DMS53 treated with DMSO at 0.1 percent for 48 hours (cell line): ENCODE measurements at regions not wholly inside any gene's neighbourhood (a gene's known extent, or its start where the extent isn't known, plus 50 kb on each side); places are given as distances from the start of the nearest gene placed in this dataset.

Source experiments
- DNase-seq: peaks from one replicate; lab custom pipeline; 2025; ENCODE audit not compliant: unreplicated experiment; lab: John Stamatoyannopoulos, UW

DNA sequence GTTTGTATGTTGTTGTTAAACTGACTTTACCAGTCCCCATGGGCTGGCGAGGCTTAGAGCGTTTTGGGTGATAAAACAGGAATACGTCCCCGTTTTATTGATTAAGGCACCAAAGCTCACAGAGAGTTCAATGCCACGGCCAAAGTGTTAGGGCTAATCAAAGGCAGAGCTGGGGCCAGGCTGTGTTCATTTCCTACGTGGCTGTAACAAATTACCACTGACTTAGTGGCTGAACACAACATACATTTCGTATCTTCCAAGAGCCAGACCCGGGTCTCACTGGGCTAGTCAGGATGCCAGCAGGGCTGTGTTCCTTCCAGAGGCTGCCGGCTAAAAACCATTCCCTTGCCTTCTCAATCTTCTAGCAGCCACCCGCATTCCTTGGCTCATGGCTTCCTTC, 94.4 kb upstream of the HABP2 start:
- DNase-seq = no peak

DNA sequence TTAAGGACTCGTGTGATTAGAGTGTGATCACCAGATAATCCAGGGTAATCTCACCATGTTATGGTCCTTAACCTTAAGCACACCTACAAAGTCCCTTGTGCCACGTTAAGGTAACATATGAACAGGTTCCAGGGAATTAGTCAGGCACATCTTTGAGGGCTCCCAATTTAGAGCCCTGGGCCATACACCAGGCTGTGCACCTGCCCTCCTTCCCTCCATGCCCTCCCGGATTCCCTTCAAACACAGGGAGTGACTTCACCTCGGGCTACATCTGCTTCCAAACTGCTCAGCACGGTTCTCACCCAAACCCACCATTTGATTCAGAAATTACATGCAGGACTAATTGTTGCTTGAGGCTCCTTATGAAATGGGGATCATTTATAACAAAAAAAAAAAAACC, 93.9 kb upstream of the HABP2 start:
- DNase-seq = no peak

DNA sequence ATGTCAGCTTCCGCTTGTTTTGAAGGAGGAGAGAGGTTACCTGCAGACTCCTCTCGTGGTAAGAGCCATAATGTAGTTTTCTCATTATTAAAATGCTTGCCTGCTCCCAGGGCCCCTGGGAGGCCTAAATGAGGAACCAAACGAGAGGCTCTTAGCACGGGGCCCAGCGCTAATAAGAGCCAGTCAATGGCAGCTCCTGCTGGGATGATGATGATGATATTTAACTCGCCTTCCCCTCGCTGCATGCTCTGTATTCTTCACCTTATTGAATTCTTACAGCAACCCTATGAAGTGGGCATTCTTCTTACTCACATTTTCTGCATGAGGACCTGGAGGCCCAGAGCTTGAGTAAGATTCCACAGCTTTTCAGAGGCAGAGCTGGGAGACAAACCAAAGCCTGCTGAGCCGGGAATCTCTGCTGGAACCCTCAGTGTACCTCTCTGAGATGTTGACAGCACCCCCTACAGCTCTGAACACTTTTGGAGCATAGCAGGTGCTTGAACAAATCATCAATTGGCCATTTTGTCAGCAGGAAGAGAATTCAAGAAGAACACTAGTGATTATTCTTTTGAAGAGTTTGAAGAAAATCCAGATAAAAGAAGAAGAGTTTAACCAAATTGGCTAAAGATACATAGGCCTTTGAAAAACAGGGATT, 93.1 kb upstream of the HABP2 start:
- no peak for DNase-seq

DNA sequence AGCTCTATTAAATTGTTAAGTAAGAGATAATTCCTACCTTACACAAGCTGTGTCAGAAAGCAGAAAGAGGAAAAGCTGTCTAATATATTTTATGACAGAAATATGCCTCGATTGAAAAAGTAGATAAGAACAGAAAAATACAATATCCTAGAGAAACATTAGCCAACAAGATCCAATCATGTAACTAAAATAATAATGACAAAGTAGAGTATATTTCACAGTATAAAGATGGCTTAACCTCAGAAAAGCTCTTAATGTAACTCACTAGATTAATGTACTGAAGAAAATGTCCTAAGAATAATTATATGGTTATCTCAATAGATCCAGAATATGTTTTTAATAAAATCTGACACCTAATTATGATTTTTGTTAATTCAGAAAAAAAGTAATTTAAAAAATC, 89.8 kb upstream of the HABP2 start:
- no peak for DNase-seq

DNA sequence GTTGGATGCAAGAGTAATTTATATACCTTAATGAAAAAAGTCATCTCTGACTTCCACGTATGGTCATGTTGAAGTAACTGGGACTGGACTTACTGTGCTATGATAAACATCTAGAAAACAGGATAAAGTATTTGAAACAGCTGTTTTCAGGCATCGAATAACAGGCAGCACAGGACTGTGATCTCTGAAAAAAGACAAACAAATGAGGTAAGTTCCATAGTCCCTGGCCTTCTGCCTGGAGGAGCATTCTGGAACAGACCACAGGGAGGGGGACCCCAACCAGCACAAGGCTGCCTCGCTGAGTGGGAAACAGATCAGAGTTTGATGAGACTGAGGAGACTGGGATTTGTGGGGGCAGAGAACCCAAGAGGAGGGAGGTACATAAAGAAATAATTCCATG, 89.1 kb upstream of the HABP2 start:
- DNase-seq = no peak

DNA sequence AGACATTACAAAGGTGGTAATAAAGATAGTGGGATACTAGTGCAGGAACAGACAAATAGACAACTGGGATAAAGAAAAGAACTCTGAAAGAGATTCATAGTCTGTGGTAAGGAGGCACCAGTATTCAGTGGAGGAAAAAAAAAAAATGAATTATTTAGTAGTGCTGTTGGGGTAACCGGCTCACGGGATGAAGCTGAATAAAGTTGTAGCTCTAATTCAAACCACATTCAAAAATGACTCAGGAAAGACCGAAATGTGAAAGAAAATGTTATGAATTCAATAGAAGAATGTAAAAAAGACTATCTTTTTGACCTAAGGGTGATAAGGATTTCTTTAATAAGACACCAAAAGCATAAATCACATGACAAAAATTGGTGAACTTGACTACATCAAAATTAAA, 83.1 kb upstream of the HABP2 start:
- DNase-seq = no peak

DNA sequence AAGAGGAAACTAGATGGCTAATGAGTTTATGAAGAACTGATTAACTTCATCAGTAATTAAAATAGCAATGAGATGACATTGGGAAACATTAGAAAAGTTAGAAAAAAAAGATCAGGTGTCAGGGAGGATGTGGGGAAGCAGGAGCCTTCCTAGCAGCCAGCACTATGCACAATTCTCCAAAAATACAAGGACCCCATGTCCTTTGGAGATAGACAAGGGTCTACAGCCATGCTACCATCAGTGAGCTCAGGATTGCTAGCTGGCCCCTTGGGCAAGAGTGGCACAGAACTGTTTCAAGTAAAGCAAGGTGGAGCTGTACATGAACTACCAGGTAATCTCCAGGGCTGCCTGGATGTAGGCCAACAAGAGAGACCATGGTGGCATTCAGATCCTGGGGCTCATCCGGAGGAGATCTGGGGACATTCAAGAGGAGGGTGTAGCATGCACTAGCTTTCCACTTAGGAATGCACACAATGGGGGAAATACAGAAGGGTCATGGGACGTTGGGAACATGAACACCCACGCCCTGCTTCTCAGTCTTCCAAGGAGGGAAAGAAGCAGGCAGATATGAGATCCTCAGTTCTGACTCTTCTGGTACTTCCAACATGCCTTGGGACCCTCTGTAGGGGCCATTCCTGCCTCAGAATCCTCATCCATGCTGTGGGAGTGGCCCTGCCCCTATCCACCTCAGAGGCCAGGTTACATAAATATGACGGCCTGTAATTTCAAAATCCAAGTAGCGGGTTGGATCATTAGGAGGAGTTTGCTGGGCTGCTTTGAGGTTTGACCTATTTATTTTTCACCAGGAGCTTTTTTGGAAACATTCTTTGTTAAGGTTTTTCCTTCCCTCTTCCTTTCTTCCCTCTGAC, 82.2 kb upstream of the HABP2 start:
- DNase-seq = no peak

DNA sequence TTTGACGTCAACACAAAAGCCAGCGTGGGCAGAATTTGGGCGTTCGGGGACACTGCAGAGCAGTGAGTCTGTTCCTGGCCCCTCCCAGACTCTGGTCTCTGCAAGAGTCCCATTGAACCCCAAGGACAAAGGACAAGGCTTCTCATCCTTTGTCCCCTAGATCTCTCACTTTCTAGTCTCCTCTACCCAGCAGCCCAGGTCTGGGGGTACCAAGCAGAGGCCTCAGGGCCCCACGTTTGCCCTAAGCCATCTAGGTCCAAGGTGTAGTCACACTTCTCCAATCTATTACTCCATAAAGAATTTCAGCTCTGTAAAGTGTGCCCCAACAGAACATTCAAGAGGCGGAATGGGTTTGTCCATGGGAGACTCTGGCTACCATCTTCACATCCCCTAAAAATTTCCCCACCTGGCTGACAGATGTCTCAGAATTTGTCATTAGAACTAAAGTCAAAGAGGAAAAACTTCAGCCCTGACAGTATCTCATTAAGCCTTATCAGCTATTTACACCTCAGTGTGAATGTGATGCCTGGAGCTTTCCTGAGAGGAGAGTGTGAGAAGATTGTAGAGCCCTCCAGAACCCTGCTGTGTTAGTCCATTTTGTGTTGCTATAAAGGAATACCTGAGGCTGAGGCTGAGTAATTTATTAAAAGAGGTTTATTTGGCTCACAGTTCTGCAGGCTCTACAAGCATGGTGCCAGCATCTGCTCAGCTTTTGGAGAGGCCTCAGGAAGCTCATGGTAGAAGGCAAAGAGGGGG, 81.4 kb upstream of the HABP2 start:
- DNase-seq = no peak

DNA sequence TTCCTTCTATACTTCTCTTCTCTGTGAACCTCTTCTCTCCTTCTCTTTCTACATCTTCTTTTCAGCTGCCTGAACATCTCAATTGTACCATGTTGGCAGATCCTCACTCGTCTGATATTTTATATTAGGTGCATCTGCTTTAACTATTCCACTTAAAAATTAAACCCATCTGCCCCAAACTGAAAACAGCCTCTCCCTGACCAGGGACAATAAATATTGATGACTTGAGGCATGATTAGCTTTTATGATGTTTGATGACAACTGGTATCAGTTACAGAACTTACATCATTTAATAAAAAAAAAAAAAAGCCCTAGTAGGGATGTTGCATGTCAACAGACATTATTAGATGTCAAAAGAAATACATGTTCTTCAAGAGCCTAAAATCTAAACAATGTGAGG, 79.8 kb upstream of the HABP2 start:
- DNase-seq = no peak

DNA sequence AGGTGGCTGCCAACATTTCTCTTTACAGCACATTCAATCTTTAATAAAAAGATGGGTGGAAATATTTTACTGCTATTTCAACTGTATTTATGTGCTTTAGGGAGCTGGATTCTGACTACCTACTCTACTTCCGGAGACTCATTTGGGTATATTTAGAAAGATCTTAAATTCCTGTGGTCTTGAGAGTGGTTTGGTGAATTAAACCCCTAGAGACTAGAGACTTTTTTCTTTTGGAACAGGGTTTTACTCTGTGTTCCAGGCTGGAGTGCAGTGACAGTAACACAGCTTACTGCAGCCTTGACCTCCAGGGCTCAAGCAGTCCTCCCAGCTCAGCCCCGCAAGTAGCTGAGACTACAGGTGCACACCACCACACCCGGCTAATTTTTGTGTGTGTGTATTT, 79.0 kb upstream of the HABP2 start:
- DNase-seq = no peak

DNA sequence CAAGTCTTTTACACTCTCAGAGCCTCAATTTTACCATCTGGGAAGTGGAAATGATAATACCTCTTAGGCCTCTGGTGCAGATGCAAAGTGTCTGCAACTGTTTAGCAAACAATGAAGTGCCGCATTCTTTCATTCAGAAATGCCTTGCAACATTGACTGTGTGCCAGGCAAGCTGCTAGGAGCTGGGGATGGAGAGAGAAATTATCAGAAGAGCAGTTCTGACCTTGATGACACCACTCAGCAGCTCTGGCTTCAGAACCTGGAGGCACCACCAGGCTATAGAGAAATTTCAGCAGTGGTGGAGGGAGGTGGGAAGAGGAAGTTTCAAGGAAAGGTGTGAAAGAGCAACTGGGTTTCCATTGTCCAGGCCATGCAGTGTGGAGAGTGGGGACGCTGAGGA, 78.1 kb upstream of the HABP2 start:
- no peak for DNase-seq

DNA sequence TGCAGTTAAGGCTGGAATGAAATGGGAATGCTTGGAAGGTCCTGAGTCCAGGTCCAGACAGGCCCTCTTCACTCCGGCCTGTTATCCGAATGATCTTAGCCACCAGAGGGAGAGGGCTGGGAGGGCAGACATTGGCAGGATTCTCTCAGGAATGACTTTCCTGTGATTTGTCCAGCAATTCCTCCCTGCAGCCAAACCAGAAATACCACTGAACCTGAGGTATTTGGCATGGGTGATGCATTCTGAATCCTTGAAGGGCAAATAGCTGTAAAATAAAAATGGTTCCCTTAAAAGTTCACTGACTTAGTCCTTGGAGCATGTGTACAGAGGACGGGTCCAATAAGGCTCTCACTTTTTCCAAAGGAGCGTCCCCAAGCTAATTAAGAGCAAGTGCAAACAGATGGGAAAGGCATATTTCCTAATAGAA, 77.5 kb upstream of the HABP2 start:
- DNase-seq = no peak

DNA sequence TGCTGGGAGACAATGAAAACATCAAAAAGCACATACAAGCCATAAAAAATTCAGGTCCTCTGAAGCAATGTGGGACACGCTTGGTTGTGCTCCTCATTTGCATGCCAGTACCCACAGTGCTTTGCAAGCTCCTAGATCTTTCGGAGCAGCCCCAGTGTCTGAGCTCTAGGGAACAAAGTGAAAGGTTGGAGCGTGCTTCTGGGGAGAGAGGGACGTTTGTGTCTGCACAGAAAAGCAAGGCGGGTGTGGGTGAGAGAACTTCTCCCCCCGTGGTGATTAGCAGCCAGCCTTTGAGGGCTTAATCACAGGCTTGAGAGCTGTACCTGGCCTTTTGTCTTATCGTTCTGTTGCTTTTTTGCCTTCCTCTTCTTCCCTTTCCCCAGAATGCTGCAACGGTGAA, 76.7 kb upstream of the HABP2 start:
- no peak for DNase-seq

DNA sequence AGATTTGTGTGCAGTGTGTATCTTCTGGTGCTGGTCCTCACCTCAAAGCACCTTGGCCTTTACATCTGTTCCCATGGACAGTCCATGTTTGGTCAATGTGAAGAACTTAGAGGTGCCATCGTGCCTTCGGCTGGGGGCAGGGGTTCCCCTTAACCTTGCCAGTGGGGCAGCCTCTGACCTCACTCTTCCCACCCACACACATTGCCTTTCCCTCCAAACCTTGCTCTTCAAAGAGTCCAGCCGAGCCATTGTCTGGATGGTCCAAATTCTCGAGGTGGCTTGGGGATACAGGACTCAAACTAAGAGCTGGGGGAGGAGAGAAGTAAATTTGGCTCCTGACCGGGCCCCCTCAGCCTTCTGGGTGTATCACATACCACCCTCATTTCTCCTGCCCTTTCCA, 76.2 kb upstream of the HABP2 start:
- DNase-seq = no peak

DNA sequence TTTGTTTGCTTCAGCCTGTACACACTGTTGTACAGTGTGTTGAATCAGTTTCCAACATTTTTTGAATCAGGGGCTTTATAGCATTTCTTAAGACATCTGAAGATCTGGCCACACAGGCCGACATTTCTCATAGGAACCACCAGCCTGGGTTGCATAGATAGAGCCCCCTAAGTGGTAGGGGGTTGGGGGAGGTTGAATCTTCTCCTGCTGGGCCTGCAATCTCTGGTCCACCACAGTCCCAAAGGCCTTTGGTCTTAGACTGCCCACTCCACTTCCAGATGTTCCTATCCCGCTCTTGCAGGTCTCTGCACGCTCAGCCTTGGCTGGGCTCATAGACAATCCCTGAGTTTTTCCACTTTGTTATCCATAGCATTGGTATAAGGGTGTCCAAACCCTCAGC, 75.4 kb upstream of the HABP2 start:
- DNase-seq = no peak

DNA sequence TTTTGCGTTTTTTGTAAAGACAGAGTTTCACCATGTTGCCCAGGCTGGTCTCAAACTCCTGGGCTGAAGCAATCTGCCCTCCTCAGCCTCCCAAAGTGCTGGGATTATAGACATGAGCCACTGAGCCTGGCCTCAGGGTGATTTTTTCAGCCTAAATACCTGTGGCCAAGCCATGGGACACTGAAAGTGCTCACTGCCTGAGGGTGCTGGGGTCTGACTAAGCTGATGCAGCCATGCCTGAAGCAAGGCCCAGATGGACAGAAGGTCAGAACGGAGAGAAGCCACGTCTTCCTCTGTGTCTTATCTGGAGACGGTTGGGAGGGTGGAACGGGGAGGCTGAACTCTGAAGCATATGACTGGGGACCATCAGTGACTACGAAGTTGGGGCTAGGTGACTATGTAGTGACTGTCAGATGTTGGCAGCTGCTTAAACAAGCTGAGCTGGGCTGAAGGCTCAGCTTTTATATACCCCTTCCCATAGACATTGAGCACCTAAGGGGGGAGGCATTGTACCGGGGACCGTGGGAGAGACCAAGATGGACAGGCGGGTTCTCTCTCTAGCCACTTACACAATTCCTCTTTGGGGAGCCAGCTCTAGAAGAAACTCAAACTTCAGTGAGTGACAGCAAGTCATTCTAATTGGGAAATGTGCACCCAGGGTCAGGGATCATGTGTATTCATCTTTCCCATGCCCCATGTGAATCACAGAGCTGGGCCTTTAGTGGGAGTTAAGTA, 73.3 kb upstream of the HABP2 start:
- no peak for DNase-seq

DNA sequence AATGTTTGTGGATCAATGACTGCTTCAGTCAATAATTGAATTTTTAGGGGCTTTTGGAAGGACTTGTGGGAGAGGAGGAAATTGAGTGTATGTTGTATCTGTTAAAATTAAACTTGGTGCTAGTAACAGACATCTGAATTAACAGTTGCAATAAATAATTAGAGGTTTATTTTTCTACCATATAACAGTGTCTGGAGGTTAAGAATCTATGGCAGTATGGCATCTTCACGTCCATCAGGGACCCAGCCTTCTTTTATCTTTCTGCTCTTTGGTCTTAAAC, 72.8 kb upstream of the HABP2 start:
- DNase-seq = no peak

DNA sequence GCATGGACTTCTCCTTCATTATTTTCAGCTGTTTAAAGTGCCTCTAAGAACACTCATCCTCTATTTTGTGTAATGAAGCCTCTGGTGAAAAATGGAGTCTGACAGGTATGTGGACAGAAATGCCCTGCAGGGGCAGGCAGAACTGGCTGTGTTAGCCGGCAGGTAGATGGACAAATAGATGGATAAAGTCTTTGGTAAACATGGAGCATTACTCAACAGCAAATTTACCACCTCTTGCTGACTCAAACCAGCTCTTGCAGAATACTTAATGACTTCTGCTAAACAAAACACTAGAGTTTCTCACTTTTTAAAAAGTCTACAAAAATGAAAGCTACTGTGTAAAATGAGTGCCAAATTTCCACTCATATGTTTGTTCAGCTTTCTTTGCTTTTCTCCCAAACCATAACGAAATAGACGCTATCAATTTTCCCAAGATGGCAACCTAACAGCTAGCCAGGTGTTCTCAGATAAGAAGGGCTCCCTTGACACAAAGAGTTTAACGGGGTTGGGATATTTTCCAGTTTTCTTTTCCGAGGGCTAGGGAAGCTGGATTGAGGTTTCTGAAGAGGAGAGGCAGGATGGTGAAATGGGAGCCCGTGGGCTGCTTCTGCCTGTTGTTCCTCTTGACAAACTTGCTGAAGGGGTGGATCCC, 71.9 kb upstream of the HABP2 start:
- peak; percentile 81 for DNase-seq

DNA sequence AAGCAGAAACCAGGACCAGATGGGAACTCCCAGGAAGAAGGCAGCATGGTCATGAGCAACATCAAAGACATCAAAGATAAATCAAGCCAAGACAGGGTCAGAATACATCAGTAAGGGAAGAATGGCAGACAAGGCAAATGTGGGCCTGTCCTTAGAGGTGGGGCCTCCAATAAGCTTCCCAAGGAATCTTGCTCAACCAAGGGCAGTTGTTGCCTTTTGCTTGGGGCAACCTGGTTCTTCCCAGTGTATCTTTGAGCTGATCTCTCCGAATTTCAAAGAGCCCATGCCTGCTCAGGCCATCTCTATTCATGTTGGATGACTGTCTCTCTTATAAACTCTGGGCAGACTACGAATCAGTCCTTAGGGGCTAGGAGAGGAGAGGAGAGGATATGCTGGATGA, 68.4 kb upstream of the HABP2 start:
- no peak for DNase-seq

DNA sequence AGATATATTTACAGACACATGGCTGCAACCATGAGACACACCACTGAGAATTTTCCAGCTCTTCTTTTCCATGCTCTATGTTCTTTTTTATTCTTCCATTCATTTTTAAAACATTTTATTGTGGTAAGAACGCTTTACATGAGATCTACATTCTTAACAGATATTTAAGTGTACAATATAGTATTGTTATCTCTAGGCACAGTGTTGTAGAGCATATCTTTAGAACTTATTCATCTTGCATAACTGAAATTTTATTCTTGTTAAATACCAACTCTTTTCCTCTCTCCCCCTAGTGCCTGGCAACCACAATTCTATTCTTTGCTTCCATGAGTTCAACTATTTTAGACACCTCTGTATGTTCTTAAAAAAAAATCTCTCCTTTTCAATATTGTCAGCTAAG, 67.1 kb upstream of the HABP2 start:
- DNase-seq = no peak

DNA sequence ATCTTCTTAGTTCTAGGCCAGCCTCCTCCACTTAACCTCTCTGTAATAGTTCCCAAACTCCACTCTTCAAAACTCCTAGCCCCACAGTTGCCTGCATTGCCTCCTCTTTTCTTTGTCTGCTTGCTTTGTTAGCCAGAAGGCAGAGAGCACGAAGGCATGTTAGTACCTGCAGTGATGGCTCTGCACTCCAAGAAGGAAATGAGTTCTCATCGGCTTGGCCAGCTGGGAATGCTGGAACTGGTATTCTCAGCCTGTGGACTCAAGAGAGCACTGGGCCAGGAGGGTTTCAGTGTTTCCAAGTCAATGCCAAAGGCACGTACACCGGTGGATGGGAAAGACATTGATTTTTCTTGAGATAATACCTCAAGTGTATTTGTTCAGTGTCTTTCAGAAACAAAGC, 66.3 kb upstream of the HABP2 start:
- no peak for DNase-seq
